Activated T-helper 17 cell treated with anti-CD3 and anti-CD28 coated beads, Interleukin-2, amount 50 U/mL, for 72 hours (primary cell): ENCODE measurements at regions not wholly inside any gene's neighbourhood (a gene's known extent, or its start where the extent isn't known, plus 50 kb on each side); places are given as distances from the start of the nearest gene placed in this dataset.

ENCODE experiments used
- ATAC-seq: fragments of 150-1000 bp; cut with Tn5 transposase; replicated peaks from 2 replicates; pipeline ENCODE4 v1.10.0; 2021; ENCODE audit warnings: mild to moderate bottlenecking, moderate library complexity
- H3K27ac Mint-ChIP-seq: one replicate; pipeline ENCODE4 v1.8.0; 2022; ENCODE audit warnings: mixed read lengths
- H3K27me3 Mint-ChIP-seq: one replicate; pipeline ENCODE4 v1.8.0; 2022; ENCODE audit warnings: mixed read lengths
- H3K36me3 Mint-ChIP-seq: one replicate; pipeline ENCODE4 v1.8.0; 2022; ENCODE audit warnings: low read depth, mild to moderate bottlenecking, mixed read lengths
- H3K4me1 Mint-ChIP-seq: one replicate; pipeline ENCODE4 v1.8.0; 2022; ENCODE audit warnings: mixed read lengths
- H3K4me3 Mint-ChIP-seq: one replicate; pipeline ENCODE4 v1.8.0; 2022; ENCODE audit warnings: mild to moderate bottlenecking, mixed read lengths
- H3K9me3 Mint-ChIP-seq: one replicate; pipeline ENCODE4 v1.8.0; 2022; ENCODE audit warnings: mixed read lengths

DNA sequence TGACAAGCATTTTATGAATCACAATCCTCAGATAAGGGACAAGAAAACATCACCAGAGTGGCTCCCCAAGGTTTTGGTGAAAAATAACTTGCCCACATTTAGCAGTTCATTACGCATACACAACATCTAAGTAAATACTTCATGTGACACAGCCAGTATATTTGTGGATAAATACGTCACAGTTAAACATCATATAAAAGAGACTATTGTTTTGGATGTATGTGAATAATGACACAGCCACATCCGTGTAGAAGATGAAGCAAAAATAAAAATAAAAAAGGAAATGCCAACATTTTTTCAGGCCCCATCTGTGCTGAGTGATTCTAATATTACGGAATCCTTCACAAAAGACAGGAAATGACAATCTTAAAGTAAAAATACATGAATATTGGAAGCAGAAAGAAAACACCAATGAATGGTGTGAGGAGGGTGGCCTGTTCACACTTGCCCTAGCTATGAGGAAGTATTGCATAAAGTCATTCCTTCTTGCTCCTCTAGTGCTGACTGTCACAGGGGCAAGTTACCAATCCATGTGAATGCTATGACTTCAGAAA lies 457.1 kb downstream of the KLF12 start:
- Mint-ChIP-seq H3K9me3 (no peaks in the 10 kb centered on the region), H3K36me3 (peaks cover 7% of the 10 kb centered on the region), H3K4me3 (no peak overlapping the region), H3K27ac (no peak overlapping the region), H3K27me3 (no peaks in the 10 kb centered on the region), H3K4me1 (peaks cover 4% of the 10 kb centered on the region)
- ATAC-seq: no peak

DNA sequence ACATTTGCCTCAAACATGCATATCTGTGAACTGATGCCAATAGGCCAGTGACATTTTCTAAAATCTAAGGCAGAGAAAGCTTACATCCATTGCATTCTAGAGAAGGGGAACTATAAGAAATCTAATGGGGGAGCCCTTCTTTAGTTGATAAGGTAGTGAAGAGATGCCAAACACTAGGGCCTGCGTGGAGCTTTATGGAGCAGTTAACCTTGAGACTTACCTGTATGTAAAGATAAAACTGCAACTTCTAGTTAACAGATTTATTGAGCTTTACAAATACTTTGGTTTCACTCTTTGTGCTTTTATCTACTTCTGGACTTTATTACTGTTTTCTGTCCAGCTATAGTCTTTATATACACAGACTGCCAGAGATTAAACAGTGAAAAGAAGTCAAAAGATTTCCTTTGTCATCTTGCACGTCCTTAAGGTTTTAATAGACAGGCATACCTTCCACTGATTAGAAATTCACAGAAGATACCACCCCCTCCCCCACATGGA lies 457.6 kb downstream of the KLF12 start:
- Mint-ChIP-seq H3K27me3 (no peaks in the 10 kb centered on the region), H3K27ac (no peak overlapping the region), H3K4me1 (peaks cover 3% of the 10 kb centered on the region), H3K9me3 (no peaks in the 10 kb centered on the region), H3K36me3 (peaks cover 4% of the 10 kb centered on the region), H3K4me3 (no peak overlapping the region)
- no peak for ATAC-seq

DNA sequence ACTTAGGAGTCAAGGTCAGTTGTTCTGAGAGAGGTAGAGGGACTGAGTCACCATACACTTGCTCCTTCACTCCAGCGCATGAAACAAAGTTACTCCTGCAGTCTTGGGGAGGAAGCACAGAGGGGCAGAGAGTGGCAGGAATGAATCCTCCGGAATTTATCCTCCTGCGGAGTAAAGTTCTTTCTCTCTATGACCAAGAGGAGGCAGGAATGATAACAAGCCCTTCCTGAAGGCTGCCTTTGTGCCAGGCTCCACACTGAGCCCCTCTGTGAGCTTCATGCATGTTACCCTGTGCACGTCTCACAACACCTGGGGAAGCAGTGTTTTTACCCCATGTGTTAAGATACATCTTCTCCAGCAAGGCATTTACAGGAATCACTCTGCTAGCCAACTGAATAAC lies 458.4 kb downstream of the KLF12 start:
- ATAC-seq: no peak
- H3K27ac Mint-ChIP-seq: no peak overlapping the region
- no peaks in the 10 kb centered on the region for H3K27me3 Mint-ChIP-seq

DNA sequence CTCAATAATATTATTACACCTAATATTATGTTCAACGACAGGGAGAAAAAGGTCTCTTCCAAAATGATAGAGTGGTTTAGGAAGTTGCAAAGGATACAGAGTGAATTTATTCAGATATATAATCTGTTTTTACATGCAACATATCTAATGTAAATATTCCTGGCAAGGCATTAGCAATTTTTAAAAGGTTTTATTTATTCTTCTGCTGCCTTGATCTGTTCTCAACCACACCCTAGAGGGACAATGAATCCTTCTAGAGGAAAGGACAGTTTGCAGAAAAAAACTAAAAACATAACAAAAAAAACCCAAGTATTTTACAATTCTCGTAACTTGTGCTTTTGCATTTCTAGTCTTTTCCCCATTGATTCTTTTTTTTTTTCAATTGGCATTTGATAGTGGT lies 459.6 kb downstream of the KLF12 start:
- no peak for ATAC-seq
- no peaks in the 10 kb centered on the region for H3K9me3 Mint-ChIP-seq
- H3K4me3 Mint-ChIP-seq: no peak overlapping the region
- H3K27ac Mint-ChIP-seq: no peak overlapping the region
- H3K36me3 Mint-ChIP-seq: no peaks in the 10 kb centered on the region
- no peaks in the 10 kb centered on the region for H3K27me3 Mint-ChIP-seq
- H3K4me1 Mint-ChIP-seq: no peaks in the 10 kb centered on the region

More for the DNA sequence above, 458.4 kb downstream of the KLF12 start:
- Mint-ChIP-seq H3K36me3 (no peaks in the 10 kb centered on the region), H3K4me1 (no peaks in the 10 kb centered on the region), H3K9me3 (no peaks in the 10 kb centered on the region), H3K4me3 (no peak overlapping the region)

DNA sequence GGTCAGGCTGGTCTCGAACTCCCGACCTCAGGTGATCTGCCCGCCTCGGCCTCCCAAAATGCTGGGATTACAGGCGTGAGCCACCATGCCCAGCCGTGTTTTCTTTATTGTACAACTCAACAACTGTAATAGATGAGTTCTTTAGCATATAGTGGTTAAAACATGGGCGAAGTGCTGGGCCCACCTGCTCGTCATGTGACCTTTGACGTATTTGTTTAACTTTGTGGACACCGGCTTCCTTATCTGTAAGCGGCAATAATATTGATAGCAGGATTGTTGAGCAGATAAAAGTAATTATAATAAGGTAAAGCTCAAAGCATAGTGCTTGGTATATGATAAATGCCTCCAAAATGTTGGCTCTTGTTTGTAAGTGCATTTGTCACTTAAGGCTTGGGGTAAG lies 460.3 kb downstream of the KLF12 start:
- Mint-ChIP-seq H3K27ac (no peak overlapping the region), H3K4me3 (no peak overlapping the region), H3K36me3 (no peaks in the 10 kb centered on the region), H3K27me3 (no peaks in the 10 kb centered on the region), H3K9me3 (no peaks in the 10 kb centered on the region), H3K4me1 (no peaks in the 10 kb centered on the region)
- no peak for ATAC-seq

DNA sequence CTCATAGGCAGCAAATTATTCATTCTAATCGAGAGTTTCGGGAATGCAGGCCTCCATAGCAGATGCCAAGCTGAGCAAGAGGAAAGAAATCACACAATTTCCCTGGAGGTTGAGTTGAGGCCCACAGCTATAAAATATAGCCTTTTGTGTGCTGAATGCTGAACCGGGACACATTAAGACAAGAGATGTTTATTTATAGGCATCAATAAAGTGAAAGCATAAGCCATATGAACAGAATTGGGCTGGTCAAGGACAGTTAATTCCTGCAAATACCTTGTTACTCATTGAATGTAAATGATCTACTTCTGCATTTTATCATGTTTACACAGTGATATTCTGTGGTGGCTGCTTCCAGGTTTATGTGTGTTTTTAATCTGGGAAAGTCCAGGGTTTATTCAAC lies 461.7 kb downstream of the KLF12 start:
- H3K27ac Mint-ChIP-seq: no peak overlapping the region
- no peak overlapping the region for H3K4me3 Mint-ChIP-seq
- ATAC-seq: no peak
- H3K4me1 Mint-ChIP-seq: no peaks in the 10 kb centered on the region
- H3K36me3 Mint-ChIP-seq: no peaks in the 10 kb centered on the region
- no peaks in the 10 kb centered on the region for H3K27me3 Mint-ChIP-seq
- H3K9me3 Mint-ChIP-seq: no peaks in the 10 kb centered on the region

DNA sequence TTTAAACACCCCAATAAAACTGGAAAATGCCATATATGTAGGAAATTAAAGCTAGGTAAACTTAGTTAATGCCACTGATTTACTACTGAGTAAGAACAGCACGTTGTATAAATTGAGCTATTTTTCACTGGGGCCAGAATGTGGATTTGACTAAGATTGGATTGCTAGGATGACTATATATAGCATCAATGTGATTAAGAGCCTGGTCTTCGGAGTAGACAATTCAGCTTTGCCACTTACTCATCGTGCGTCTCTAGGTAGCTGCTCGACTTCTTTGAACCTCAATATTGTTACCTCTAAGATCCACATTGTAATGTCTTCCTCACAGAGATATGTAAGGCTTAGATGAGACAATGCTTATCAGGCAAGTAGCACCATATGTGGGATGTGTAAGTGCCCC lies 462.5 kb downstream of the KLF12 start:
- ATAC-seq: no peak
- H3K4me1 Mint-ChIP-seq: no peaks in the 10 kb centered on the region
- no peaks in the 10 kb centered on the region for H3K27me3 Mint-ChIP-seq
- H3K4me3 Mint-ChIP-seq: no peak overlapping the region
- no peaks in the 10 kb centered on the region for H3K36me3 Mint-ChIP-seq
- no peaks in the 10 kb centered on the region for H3K9me3 Mint-ChIP-seq
- no peak overlapping the region for H3K27ac Mint-ChIP-seq

DNA sequence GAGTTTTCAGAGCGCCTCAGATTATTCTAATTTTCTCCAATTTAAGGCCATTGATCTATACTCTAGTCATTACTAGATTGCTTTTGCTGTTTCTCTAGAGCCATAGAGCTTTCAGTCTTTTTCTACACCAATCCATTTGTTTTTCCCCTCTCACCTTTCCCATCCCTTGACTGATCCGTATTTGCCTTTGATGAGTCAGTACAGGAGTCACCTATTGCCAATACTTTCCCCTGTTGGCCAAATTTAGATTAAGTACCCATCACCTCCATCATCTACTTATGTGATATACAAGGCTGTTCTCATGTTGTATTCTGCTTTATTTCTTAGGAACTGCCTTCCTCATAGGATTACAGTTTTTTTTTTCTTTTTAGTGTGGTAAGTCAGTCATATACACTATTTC lies 463.2 kb downstream of the KLF12 start:
- H3K36me3 Mint-ChIP-seq: no peaks in the 10 kb centered on the region
- ATAC-seq: no peak
- no peaks in the 10 kb centered on the region for H3K4me1 Mint-ChIP-seq
- no peaks in the 10 kb centered on the region for H3K27me3 Mint-ChIP-seq
- H3K9me3 Mint-ChIP-seq: no peaks in the 10 kb centered on the region
- no peak overlapping the region for H3K27ac Mint-ChIP-seq
- H3K4me3 Mint-ChIP-seq: no peak overlapping the region

DNA sequence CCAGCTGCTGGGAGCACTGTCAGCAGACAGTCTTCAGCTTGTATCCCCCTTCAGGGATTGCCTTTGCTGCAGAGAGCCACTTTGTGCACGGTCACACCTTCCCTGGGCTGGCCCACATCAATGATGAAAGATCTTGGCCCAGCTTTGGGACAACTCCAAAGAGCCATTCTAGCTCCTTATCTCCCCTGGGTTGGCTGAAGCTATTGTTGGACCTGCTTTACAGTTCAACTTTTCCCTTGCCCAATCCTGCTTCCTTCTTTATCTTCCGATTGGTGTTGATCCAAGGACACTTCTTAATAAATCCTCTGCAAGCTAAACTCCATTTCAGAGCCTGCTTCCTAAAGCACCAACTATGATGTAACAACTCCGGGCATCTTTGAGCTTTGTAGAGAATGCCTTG lies 466.4 kb downstream of the KLF12 start:
- H3K36me3 Mint-ChIP-seq: no peaks in the 10 kb centered on the region

DNA sequence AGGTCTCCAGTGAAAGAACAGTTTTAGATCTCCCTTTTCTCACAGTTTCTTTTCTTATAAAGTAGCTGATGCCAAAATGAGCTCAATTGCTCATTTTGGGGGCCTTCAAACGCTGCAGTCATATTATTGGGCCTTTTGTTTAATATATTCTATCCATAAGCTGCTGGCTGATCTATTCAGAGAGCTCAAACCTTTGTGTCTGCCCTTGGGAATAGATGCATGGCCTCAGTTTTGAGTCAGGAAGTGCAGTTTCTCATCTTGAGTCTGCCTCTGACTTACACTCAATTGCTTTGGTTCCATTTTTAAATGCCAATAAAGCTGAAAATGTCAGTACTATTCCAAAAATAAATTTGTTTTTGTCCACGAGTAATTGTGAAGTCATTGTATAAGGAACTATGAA lies 468.9 kb downstream of the KLF12 start:
- Mint-ChIP-seq H3K27ac (no peak overlapping the region), H3K36me3 (no peaks in the 10 kb centered on the region), H3K27me3 (no peaks in the 10 kb centered on the region), H3K4me1 (no peaks in the 10 kb centered on the region), H3K4me3 (no peak overlapping the region), H3K9me3 (no peaks in the 10 kb centered on the region)
- no peak for ATAC-seq

More for the DNA sequence above, 466.4 kb downstream of the KLF12 start:
- H3K4me1 Mint-ChIP-seq: no peaks in the 10 kb centered on the region
- H3K27me3 Mint-ChIP-seq: no peaks in the 10 kb centered on the region
- H3K27ac Mint-ChIP-seq: no peak overlapping the region
- no peaks in the 10 kb centered on the region for H3K9me3 Mint-ChIP-seq
- ATAC-seq: no peak
- no peak overlapping the region for H3K4me3 Mint-ChIP-seq

DNA sequence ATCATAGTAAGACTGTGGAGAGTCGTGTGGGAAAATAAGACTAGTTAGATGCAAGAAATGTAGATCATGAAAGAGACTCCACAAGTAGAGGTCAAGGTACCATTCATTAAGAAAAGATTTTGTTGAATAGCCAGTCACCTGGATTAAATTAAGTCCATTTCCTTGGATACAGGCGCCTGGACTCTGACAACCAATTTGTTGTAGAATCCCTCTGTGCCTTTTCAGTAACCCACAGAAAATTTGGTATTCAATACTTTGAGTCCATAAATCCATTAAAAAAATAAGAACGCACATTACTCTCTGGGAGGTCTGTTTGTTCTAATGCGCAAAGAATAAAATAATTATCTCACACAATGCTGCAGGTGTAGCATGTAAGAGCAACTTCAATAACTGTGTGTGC lies 469.4 kb downstream of the KLF12 start:
- Mint-ChIP-seq H3K27ac (no peak overlapping the region), H3K9me3 (no peaks in the 10 kb centered on the region), H3K4me1 (no peaks in the 10 kb centered on the region), H3K36me3 (no peaks in the 10 kb centered on the region), H3K4me3 (no peak overlapping the region), H3K27me3 (no peaks in the 10 kb centered on the region)
- ATAC-seq: no peak

DNA sequence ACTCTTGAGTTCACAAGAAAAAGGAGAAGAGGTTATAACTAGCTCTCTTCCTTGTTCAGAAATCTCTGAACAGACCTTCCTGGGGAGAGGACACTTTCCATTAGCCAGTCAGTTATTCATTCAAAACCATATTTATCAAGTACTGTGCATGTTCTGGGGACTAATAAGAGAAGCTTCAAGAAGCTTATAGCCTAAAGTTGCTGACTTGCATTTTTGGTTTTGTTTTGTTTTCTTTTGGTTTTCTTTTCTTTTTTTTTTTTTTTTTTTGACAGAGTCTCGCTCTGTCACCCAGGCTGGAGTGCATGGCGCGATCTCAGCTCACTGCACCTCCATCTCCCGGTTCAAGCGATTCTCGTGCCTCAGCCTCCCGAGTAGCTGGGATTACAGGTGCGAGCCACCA lies 471.4 kb downstream of the KLF12 start:
- Mint-ChIP-seq H3K27me3 (no peaks in the 10 kb centered on the region), H3K9me3 (no peaks in the 10 kb centered on the region), H3K4me1 (no peaks in the 10 kb centered on the region), H3K27ac (no peak overlapping the region), H3K36me3 (no peaks in the 10 kb centered on the region), H3K4me3 (no peak overlapping the region)
- ATAC-seq: no peak

DNA sequence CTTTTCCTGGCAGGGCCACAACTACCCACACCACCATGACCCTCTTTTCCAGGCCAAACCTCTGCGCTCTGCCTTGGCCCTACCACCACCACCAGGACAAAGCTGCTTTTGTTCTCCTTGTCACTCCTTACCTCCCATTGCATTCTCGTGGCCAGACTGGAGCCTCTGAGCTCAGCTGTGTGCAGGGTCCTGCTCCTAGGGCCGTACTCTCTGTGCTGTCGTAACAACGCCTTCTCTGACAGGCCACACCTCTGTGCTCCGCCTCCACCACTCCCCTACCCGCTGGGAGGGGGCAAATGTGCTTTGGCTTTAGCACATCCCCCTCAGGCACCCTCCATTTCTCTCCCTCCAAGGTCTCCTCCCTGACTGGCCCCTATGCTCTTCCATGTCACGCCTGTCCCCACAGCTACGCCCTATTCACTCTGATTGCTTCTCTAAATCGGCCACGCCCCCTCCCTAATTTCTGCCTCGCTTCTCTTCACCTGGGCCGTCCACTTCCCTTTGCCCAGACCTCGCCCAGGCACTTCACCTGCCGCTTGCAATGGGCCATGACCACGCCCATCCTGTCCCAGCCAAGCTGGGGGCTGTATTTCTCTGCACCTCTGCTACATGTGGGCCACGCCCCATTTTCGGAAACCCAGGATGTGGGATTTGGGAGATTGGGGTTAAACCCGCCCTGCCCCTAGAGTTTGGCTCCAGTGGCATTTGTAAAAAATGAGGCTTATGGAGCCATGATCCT lies 472.3 kb downstream of the KLF12 start:
- H3K27me3 Mint-ChIP-seq: no peaks in the 10 kb centered on the region
- no peak overlapping the region for H3K4me3 Mint-ChIP-seq
- no peaks in the 10 kb centered on the region for H3K36me3 Mint-ChIP-seq
- H3K9me3 Mint-ChIP-seq: no peaks in the 10 kb centered on the region
- no peak for ATAC-seq
- H3K27ac Mint-ChIP-seq: no peak overlapping the region
- H3K4me1 Mint-ChIP-seq: no peaks in the 10 kb centered on the region

DNA sequence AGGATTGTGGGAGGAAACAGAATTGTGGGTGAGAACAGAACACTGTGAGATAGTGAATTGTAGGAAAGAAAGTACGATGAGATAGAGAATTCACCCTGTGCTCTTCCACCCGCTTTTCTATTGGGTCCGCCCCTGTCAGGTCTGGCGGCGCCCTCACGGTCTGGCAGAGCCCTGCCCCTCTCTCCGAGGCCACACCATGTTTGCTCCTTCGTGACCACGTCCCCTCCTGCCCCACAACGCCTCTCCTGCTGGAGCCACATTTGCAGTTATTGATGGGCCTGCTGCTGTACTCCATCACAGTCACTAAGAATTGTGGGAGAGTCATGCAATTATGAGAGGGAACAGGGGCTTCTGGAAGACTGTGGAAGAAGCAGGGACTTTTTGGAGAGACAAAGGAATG lies 473.1 kb downstream of the KLF12 start:
- H3K36me3 Mint-ChIP-seq: no peaks in the 10 kb centered on the region
- no peaks in the 10 kb centered on the region for H3K27me3 Mint-ChIP-seq
- no peaks in the 10 kb centered on the region for H3K4me1 Mint-ChIP-seq
- H3K9me3 Mint-ChIP-seq: no peaks in the 10 kb centered on the region
- no peak overlapping the region for H3K27ac Mint-ChIP-seq
- no peak for ATAC-seq
- no peak overlapping the region for H3K4me3 Mint-ChIP-seq

DNA sequence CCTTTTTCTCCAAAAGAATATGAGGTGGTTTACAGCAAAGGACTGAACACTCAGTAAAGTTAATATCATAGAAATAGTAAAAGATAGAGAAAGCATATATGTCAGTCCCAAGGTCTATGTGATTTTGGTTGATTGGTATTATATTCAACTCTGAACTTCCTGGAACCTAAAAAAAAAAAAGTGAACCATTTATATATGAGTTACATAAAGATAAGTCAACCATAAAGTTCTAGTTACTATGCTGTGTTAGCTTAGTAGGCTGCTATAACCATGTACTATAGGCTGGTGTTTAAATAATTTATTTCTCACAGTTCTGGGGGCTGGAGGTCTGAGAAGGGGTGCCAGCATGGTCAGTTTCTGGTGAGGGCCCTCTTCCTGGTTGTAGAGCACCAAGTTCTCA lies 475.6 kb downstream of the KLF12 start:
- Mint-ChIP-seq H3K9me3 (no peaks in the 10 kb centered on the region), H3K27ac (no peak overlapping the region), H3K36me3 (no peaks in the 10 kb centered on the region), H3K4me1 (no peaks in the 10 kb centered on the region), H3K4me3 (no peak overlapping the region), H3K27me3 (no peaks in the 10 kb centered on the region)
- no peak for ATAC-seq
